GM23338 (cell line): ENCODE measurements at regions not wholly inside any gene's neighbourhood (a gene's known extent, or its start where the extent isn't known, plus 50 kb on each side); places are given as distances from the start of the nearest gene placed in this dataset.
A peak's percentile ranks its signal among the peaks of the same experiment; 100 is the strongest.

Experiments used
- ATAC-seq: fragments of 200-7000 bp; cut with Tn5 transposase; 3 replicates; pipeline ENCODE4 v1.9.1; 2020
- DNase-seq: peaks from one replicate; pipeline ENCODE4 v3.0.0-alpha.2; 2015; ENCODE audit warnings: low spot score
- H2AFZ ChIP-seq: fragments of 200-600 bp; sonication (generic); 2 replicates; pipeline ENCODE4 v1.8.0; 2016; ENCODE audit warnings: antibody characterized with exemption, mild to moderate bottlenecking, moderate library complexity
- H3F3A ChIP-seq: fragments of 200-600 bp; sonication (generic); replicated peaks from 2 replicates; pipeline ENCODE4 v1.8.0; 2017; ENCODE audit warnings: antibody characterized with exemption, mixed run types, low read depth
- H3K27ac ChIP-seq: fragments of 200-600 bp; sonication (generic); 2 replicates; pipeline ENCODE4 v1.6.1; 2016; ENCODE audit warnings: low read depth
- H3K27me3 ChIP-seq: fragments of 200-600 bp; sonication (generic); 2 replicates; pipeline ENCODE4 v1.8.0; 2016; ENCODE audit warnings: mild to moderate bottlenecking, mixed run types, moderate library complexity; ENCODE audit not compliant: insufficient read depth
- H3K36me3 ChIP-seq: fragments of 200-600 bp; sonication (generic); 2 replicates; pipeline ENCODE4 v1.8.0; 2016; ENCODE audit warnings: mild to moderate bottlenecking; ENCODE audit not compliant: insufficient read depth
- H3K4me1 ChIP-seq: fragments of 200-600 bp; sonication (generic); 2 replicates; pipeline ENCODE4 v1.8.0; 2016; ENCODE audit warnings: mild to moderate bottlenecking, moderate library complexity; ENCODE audit not compliant: insufficient read depth
- H3K4me2 ChIP-seq: fragments of 200-600 bp; sonication (generic); 2 replicates; pipeline ENCODE4 v1.7.1; 2017; ENCODE audit warnings: mixed run types
- H3K4me3 ChIP-seq: fragments of 200-600 bp; sonication (generic); 2 replicates; pipeline ENCODE4 v1.6.1; 2016; ENCODE audit warnings: mixed run types
- H3K79me2 ChIP-seq: fragments of 200-600 bp; sonication (generic); replicated peaks from 2 replicates; pipeline ENCODE4 v1.8.0; 2017; ENCODE audit warnings: mild to moderate bottlenecking; ENCODE audit not compliant: insufficient read depth
- H3K9me2 ChIP-seq: fragments of 200-600 bp; sonication (generic); 2 replicates; pipeline ENCODE4 v1.8.0; 2017; ENCODE audit not compliant: insufficient read depth
- H4K20me1 ChIP-seq: fragments of 200-600 bp; sonication (generic); replicated peaks from 2 replicates; pipeline ENCODE4 v1.8.0; 2017; ENCODE audit warnings: mild to moderate bottlenecking; ENCODE audit not compliant: insufficient read depth
- H3K27ac Mint-ChIP-seq: 2 replicates; pipeline ENCODE4 v1.8.0; 2020; ENCODE audit warnings: inconsistent platforms, mild to moderate bottlenecking, moderate library complexity, mixed read lengths
- H3K27me3 Mint-ChIP-seq: 3 replicates; pipeline ENCODE4 v1.8.0; 2022; ENCODE audit warnings: low read depth, mild to moderate bottlenecking, moderate library complexity, mixed read lengths, inconsistent platforms; ENCODE audit not compliant: insufficient read depth, poor library complexity
- H3K36me3 Mint-ChIP-seq: 3 replicates; pipeline ENCODE4 v1.8.0; 2021; ENCODE audit warnings: low read depth, mild to moderate bottlenecking, inconsistent platforms, moderate library complexity, mixed read lengths
- H3K4me1 Mint-ChIP-seq: 3 replicates; pipeline ENCODE4 v1.8.0; 2020; ENCODE audit warnings: mild to moderate bottlenecking, inconsistent platforms, mixed read lengths
- H3K4me3 Mint-ChIP-seq: 3 replicates; pipeline ENCODE4 v1.8.0; 2021; ENCODE audit warnings: moderate library complexity, mild to moderate bottlenecking, inconsistent platforms, mixed read lengths
- H3K9me3 Mint-ChIP-seq: 3 replicates; pipeline ENCODE4 v1.8.0; 2020; ENCODE audit warnings: moderate library complexity, mild to moderate bottlenecking, inconsistent platforms, mixed read lengths
- CREB1 ChIP-seq: fragments of 250-450 bp; sonication (Bioruptor Pico); IDR thresholded peaks from 2 replicates; pipeline ENCODE4 v1.5.0; 2020; ENCODE audit warnings: low read depth, mild to moderate bottlenecking, moderate library complexity
- CTCF ChIP-seq, 2 experiments: fragments of 200-600 bp in 1 of 2; sonication (generic) in 1 of 2; conservative IDR thresholded peaks; 2 replicates each; pipeline versions ENCODE4 v1.5.1 to v1.6.1; 2016 to 2017; ENCODE audit warnings: antibody characterized with exemption in 2 of 2, low read depth in 2 of 2, mild to moderate bottlenecking in 2 of 2, moderate library complexity in 1 of 2
- ETS1 ChIP-seq: IDR thresholded peaks from 2 replicates; pipeline ENCODE4 v1.6.1; 2016; ENCODE audit warnings: antibody characterized with exemption
- EZH2 ChIP-seq: fragments of 200-600 bp; sonication (generic); IDR thresholded peaks from one replicate; pipeline ENCODE4 v1.8.0; 2017; ENCODE audit warnings: antibody characterized with exemption, mild to moderate bottlenecking, low read depth; ENCODE audit not compliant: unreplicated experiment
- EZH2phosphoT487 ChIP-seq: fragments of 200-600 bp; sonication (generic); IDR thresholded peaks from one replicate; pipeline ENCODE4 v1.8.1; 2018; ENCODE audit warnings: antibody characterized with exemption; ENCODE audit not compliant: unreplicated experiment
- JUNB ChIP-seq: IDR thresholded peaks from one replicate; pipeline ENCODE4 v1.6.1; 2016; ENCODE audit warnings: antibody characterized with exemption; ENCODE audit not compliant: unreplicated experiment
- NANOG ChIP-seq: IDR thresholded peaks from 2 replicates; pipeline ENCODE4 v1.6.1; 2016; ENCODE audit warnings: antibody characterized with exemption, borderline replicate concordance
- POLR2AphosphoS5 ChIP-seq: IDR thresholded peaks from 2 replicates; pipeline ENCODE4 v1.6.1; 2016; ENCODE audit warnings: antibody characterized with exemption, low read depth
- REST ChIP-seq: IDR thresholded peaks from one replicate; pipeline ENCODE4 v1.6.1; 2018; ENCODE audit warnings: antibody characterized with exemption; ENCODE audit not compliant: unreplicated experiment
- STAT1 ChIP-seq: IDR thresholded peaks from one replicate; pipeline ENCODE4 v1.6.1; 2016; ENCODE audit warnings: antibody characterized with exemption; ENCODE audit not compliant: unreplicated experiment
- ZNF114 ChIP-seq: fragments of 250-450 bp; sonication (Bioruptor Pico); IDR thresholded peaks from 2 replicates; pipeline ENCODE4 v1.5.0; 2020; ENCODE audit warnings: mild to moderate bottlenecking, moderate library complexity
- ZNF331 ChIP-seq: fragments of 250-450 bp; sonication (Bioruptor Pico); IDR thresholded peaks from 2 replicates; pipeline ENCODE4 v1.5.0; 2020; ENCODE audit warnings: low read depth, mild to moderate bottlenecking, moderate library complexity
- ZNF462 ChIP-seq: fragments of 250-450 bp; sonication (Bioruptor Pico); IDR thresholded peaks from 2 replicates; pipeline ENCODE4 v1.5.0; 2020; ENCODE audit warnings: mild to moderate bottlenecking, moderate library complexity

DNA sequence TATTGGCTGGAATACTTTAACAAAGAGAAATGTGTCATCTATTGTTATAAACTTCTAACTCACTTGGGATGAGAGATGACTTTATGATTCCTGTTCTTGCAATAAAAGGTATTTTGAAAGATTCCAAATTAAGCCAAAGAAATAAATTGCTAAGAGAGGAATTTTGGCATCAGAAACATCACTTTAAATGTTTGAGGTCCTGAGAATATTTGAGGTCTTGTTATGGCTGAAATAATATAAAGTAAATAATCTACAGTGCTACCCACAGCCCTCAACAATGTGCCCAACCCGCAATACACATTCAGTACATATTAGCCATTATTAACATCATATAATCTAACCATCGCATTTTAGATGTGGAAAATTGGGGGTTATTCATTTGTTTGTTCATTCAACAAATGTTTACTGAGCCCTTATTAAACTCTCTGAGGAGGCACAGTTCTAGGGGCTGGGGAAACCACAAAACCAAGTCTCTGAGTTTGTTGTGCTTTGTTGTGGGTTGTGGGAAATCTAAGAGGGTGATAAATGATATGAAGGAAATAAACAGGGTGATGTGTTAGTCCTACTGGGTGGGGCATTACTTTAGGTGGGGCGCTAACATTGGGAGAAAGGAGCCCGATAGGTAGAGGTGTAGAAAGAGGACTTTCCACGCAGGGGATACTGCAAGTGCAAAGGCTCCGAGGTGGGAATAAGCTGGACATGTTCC lies 135.2 kb upstream of the CLINT1 start:
- Histone ChIP-seq H3K36me3 (no peaks in the 10 kb centered on the region; the same call in 1 of the 2 replicates), H3K4me2 (no peak overlapping the region), H2AFZ (peak overlapping the region; percentile 77), H3K27me3 (no peaks in the 10 kb centered on the region), H3K4me3 (no peak overlapping the region), H3K4me1 (no peaks in the 10 kb centered on the region), H3K79me2 (no peaks in the 10 kb centered on the region), H3F3A (no peaks in the 10 kb centered on the region), H4K20me1 (no peaks in the 10 kb centered on the region), H3K9me2 (0 out of 2 replicates have a peak, but pooled peaks cover 7% of the 10 kb centered on the region), H3K27ac (no peak overlapping the region)
- TF ChIP-seq ZNF462 (CRISPR knock-in tag) (no peak), STAT1 (no peak), POLR2AphosphoS5 (no peak), ZNF331 (CRISPR knock-in tag) (no peak), EZH2 (no peak), CREB1 (no peak), JUNB (no peak), ETS1 (no peak), REST (no peak), NANOG (no peak), CTCF (conservative IDR thresholded peaks at IDR 0.05; ENCODE audit: low read depth in 2 of 2) (no peak), EZH2phosphoT487 (no peak), ZNF114 (CRISPR knock-in tag) (no peak)
- Mint-ChIP-seq H3K27ac (peak overlapping the region; percentile 19; the same call in 1 of the 2 replicates), H3K4me1 (peaks cover 7% of the 10 kb centered on the region; the same call in 2 of the 3 replicates), H3K9me3 (no peaks in the 10 kb centered on the region; the same call in 2 of the 3 replicates), H3K27me3 (no peaks in the 10 kb centered on the region), H3K4me3 (no peak overlapping the region), H3K36me3 (no peaks in the 10 kb centered on the region)
- no peak for DNase-seq
- ATAC-seq: no peak
